Mesothelial cell of epicardium (in vitro differentiated cells): ENCODE measurements at regions not wholly inside any gene's neighbourhood (a gene's known extent, or its start where the extent isn't known, plus 50 kb on each side); places are given as distances from the start of the nearest gene placed in this dataset.

Experiments used
- DNase-seq, 2 experiments: peaks; one replicate each; pipeline ENCODE4 v3.0.0; 2021; ENCODE audit warnings: low spot score in 2 of 2; ENCODE audit not compliant: unreplicated experiment in 2 of 2
- H3K27ac Mint-ChIP-seq: 2 replicates; pipeline ENCODE4 v1.8.0; 2021; ENCODE audit warnings: mixed read lengths
- H3K27me3 Mint-ChIP-seq: 2 replicates; pipeline ENCODE4 v1.8.0; 2021; ENCODE audit warnings: low read depth, mixed read lengths
- H3K36me3 Mint-ChIP-seq: 2 replicates; pipeline ENCODE4 v1.8.0; 2021; ENCODE audit warnings: mixed read lengths
- H3K4me1 Mint-ChIP-seq: 2 replicates; pipeline ENCODE4 v1.8.0; 2021; ENCODE audit warnings: mixed read lengths
- H3K4me3 Mint-ChIP-seq: 2 replicates; pipeline ENCODE4 v1.8.0; 2021; ENCODE audit warnings: mild to moderate bottlenecking, moderate library complexity, mixed read lengths
- H3K9me3 Mint-ChIP-seq: 2 replicates; pipeline ENCODE4 v1.8.0; 2021; ENCODE audit warnings: mixed read lengths
- TF ChIP-seq, protein P1 (sequence below): fragments of 200-600 bp; sonication (generic); IDR thresholded peaks from one replicate; pipeline ENCODE4 v1.5.0; 2021; ENCODE audit warnings: antibody characterized with exemption; ENCODE audit not compliant: unreplicated experiment

DNA sequence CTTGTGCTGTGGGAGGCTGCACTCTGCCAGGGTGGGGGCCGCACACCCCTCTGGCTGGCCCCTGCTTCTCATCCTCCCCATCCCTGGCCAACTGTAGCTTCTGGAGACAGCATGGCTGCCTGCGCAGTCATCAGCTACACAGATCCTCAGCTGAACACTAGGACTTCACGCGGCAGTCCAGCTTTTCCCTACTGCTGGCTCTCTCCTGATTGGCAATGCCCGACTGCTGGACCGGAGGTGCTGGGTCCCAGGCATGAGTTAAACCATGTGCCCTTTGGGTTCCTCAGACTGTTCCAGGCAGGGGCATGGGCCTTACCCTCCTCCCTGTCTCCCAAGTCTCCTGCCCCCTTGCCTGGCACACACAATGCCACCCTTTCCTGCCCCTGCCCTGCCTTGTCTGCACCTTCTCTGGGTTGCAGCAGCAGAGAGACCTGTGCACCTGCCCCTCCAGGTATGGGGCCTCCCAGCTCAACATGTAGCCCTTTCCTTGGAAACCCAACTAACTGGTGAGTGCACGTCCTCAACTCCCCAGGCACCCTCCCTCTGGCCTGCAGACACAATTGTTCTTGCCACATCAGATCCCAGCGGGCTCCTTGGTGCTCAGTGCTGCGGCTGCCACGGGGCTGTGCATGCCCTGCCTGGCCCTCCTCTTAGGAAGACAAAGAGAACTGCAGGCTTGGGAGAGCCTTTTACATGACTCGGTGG is 1039.2 kb downstream of the TBC1D22A start:
- Mint-ChIP-seq H3K27me3 (no peaks in the 10 kb centered on the region), H3K4me3 (no peak overlapping the region), H3K27ac (no peak overlapping the region), H3K9me3 (peaks cover 29% of the 10 kb centered on the region), H3K4me1 (no peaks in the 10 kb centered on the region), H3K36me3 (no peaks in the 10 kb centered on the region)
- no peak for DNase-seq
- TF ChIP-seq, protein P1, sequence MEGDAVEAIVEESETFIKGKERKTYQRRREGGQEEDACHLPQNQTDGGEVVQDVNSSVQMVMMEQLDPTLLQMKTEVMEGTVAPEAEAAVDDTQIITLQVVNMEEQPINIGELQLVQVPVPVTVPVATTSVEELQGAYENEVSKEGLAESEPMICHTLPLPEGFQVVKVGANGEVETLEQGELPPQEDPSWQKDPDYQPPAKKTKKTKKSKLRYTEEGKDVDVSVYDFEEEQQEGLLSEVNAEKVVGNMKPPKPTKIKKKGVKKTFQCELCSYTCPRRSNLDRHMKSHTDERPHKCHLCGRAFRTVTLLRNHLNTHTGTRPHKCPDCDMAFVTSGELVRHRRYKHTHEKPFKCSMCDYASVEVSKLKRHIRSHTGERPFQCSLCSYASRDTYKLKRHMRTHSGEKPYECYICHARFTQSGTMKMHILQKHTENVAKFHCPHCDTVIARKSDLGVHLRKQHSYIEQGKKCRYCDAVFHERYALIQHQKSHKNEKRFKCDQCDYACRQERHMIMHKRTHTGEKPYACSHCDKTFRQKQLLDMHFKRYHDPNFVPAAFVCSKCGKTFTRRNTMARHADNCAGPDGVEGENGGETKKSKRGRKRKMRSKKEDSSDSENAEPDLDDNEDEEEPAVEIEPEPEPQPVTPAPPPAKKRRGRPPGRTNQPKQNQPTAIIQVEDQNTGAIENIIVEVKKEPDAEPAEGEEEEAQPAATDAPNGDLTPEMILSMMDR = no peak

DNA sequence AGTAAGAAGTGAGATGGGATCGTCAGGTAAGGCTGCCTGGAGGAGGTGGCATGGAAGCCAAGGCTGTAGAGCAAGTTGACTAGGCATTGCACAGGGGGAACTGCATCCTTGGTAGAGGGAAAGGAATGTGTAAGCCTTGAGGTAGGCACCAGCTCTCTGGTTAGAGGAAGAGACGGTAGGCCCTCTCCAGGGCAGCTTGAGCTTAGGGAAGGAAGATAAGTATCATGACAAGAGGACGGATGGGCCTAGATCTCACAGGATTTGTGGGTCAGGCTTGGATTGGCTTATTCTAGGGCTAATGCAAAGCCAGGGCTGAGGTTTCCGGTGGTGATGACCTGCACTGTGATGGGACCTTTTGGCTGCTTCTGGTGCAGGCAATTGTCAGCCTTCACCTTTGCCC is 1035.8 kb downstream of the TBC1D22A start:
- Mint-ChIP-seq H3K4me1 (no peaks in the 10 kb centered on the region), H3K9me3 (peaks cover 23% of the 10 kb centered on the region), H3K4me3 (no peak overlapping the region), H3K36me3 (no peaks in the 10 kb centered on the region), H3K27me3 (no peaks in the 10 kb centered on the region), H3K27ac (no peak overlapping the region)
- no peak for DNase-seq
- TF ChIP-seq, protein P1 = no peak

DNA sequence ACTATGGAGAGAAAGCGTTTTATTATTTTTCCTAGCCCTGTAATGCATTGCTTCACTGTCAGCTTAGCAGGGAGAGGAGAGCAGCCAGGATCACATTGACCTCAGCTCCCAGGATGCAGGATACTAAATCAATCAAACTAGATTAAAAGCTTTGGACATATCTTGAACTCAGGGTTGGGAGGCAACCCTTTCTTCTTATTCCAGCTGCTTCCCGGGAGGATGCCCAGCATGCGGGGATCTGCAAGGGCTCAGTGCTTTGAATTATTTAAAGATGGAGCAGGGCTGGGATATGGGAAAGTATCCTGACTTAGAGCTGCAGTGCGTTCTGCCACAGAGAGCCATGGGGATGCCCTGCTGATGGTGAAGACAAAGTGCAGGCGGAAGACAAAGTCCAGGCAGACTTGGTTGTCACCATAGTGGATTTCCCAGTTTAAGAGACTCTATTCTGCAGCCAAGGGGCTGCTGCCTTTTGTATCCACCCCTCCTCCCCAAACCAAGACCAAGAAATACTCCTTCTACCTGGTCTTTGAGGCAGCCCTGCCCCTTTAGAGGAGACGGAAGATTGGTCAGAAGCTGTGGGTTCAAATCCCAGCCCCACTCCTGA is 1035.0 kb downstream of the TBC1D22A start:
- TF ChIP-seq, protein P1 = no peak
- Mint-ChIP-seq H3K4me3 (no peak overlapping the region), H3K36me3 (no peaks in the 10 kb centered on the region), H3K27me3 (no peaks in the 10 kb centered on the region), H3K9me3 (peaks cover 21% of the 10 kb centered on the region), H3K27ac (no peak overlapping the region), H3K4me1 (no peaks in the 10 kb centered on the region)
- DNase-seq = no peak

DNA sequence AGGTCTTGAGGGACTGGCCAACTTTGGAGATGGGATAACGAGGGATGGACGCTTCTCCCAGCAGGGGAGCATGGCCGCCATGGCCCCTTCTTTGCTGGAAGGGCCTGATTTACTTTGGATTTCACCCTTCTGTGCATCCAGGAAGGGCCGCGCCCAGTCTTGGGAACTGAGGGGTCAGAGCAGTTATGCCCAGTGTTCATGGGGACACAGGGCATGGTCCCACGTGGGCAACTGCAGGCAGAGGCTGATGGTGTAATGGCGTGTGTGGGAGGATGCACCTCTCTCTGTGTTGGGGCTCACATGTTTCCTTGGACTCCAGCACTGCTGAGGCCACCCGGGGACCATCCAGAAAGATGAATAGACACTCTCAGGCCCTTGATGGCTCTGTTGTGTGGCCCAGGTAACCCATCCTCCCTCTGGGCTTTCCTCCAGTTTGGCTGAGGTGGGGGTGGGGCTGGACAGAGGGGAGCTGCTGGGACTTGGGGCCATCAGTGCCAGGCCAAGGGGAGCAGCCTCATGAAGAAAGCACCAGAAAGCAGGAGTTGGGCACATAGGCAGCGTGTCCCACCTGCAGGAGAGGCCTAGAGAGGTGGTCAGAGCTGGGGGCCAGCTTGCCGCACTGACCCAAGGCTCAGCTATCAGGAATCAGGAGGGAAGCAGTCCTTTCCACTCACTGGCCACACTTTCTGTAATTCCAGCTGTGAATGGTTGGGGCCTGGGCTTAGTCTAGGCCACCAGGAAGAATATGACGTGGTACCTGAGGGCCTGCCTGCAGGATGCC is 1033.9 kb downstream of the TBC1D22A start:
- no peak for DNase-seq
- H3K9me3 Mint-ChIP-seq = peaks cover 21% of the 10 kb centered on the region
- no peak overlapping the region for H3K27ac Mint-ChIP-seq
- H3K4me1 Mint-ChIP-seq = no peaks in the 10 kb centered on the region
- H3K36me3 Mint-ChIP-seq = no peaks in the 10 kb centered on the region
- H3K27me3 Mint-ChIP-seq = no peaks in the 10 kb centered on the region
- no peak overlapping the region for H3K4me3 Mint-ChIP-seq
- TF ChIP-seq, protein P1 = no peak

DNA sequence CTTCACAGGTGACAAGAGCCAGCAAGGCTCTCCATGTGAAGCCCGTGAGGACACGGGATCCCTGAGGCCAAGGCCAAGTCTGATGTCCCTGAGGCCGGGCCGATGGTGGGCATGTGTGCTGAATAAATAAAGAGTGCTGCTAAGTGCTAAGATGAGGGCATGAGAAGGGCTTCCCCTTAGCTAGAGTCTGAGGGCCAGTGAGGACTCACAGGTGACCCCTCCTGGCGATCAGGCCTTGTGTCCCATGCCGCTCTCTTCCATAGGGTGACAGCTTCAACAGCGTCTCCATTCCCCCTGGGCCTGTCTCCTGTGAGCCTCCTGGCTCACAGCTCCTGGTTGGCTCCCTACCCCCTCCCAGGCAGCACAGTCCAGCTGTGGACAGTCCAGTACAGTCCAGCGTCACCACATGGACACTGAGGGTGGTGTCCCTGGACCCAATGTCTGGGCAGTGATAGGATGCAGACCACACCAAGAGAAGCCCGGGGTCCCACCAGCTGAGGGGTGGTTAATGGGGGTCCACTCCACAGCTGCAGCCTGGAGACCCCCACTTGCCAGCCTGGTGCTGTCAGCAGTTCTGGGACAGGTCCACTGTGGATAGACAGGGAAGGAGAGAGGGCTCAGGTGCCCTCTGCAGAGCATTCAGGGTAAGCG is 1033.2 kb downstream of the TBC1D22A start:
- no peak overlapping the region for H3K27ac Mint-ChIP-seq
- no peaks in the 10 kb centered on the region for H3K27me3 Mint-ChIP-seq
- no peaks in the 10 kb centered on the region for H3K36me3 Mint-ChIP-seq
- no peak overlapping the region for H3K4me3 Mint-ChIP-seq
- TF ChIP-seq, protein P1 = no peak
- no peak for DNase-seq
- H3K9me3 Mint-ChIP-seq = peaks cover 21% of the 10 kb centered on the region
- H3K4me1 Mint-ChIP-seq = no peaks in the 10 kb centered on the region
